Fibroblast of lung (primary cell): ENCODE measurements at regions not wholly inside any gene's neighbourhood (a gene's known extent, or its start where the extent isn't known, plus 50 kb on each side); places are given as distances from the start of the nearest gene placed in this dataset.

Source experiments
- EZH2 ChIP-seq: IDR thresholded peaks from 2 replicates; pipeline ENCODE4 v1.5.1; 2012; ENCODE audit warnings: low read length, control low read depth, mild to moderate bottlenecking; ENCODE audit errors: missing control alignments
- TF ChIP-seq, protein P1 (sequence below), 2 donors: IDR thresholded peaks in 1 of 2; conservative IDR thresholded peaks in 1 of 2; 1 replicate in 1 of 2; 2 replicates in 1 of 2; pipeline ENCODE4 v1.5.1; 2011 to 2012; ENCODE audit warnings: low read length in 2 of 2, control low read depth in 1 of 2, inconsistent platforms in 1 of 2, low read depth in 1 of 2, mild to moderate bottlenecking in 1 of 2

DNA sequence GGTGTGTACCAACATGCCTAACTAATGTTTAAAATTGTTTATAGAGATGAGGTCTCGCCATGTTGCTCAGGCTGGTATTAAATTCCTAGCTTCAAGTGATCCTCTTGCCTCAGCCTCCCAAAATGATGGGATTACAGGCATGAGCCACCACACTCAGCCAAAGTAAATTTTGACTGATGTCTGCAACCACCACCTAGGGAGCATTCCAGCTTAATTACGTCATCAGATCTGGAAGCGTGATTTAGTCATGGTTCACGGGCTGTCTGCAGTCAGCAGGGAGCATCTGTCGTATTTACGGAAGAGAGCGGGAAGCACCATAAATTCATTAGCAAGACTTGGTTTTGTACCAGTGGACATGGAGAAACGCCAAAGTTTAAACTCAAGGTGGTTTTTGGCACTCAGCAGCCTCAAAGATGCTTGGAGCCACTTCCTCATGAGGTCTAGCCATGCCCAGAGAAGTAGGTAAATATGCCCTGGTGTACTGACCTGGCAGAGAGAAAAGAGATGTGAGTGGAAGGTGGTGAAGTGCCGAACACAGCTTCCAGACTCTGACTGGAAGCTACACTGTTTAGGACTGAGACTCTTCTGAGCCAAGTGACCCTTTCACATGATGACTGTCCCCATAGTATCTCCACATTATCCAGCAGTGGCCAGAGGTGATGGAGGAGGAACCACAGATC lies 60.8 kb upstream of the SLC35F3 start:
- TF ChIP-seq, protein P1, sequence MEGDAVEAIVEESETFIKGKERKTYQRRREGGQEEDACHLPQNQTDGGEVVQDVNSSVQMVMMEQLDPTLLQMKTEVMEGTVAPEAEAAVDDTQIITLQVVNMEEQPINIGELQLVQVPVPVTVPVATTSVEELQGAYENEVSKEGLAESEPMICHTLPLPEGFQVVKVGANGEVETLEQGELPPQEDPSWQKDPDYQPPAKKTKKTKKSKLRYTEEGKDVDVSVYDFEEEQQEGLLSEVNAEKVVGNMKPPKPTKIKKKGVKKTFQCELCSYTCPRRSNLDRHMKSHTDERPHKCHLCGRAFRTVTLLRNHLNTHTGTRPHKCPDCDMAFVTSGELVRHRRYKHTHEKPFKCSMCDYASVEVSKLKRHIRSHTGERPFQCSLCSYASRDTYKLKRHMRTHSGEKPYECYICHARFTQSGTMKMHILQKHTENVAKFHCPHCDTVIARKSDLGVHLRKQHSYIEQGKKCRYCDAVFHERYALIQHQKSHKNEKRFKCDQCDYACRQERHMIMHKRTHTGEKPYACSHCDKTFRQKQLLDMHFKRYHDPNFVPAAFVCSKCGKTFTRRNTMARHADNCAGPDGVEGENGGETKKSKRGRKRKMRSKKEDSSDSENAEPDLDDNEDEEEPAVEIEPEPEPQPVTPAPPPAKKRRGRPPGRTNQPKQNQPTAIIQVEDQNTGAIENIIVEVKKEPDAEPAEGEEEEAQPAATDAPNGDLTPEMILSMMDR (conservative IDR thresholded peaks at IDR 0.05 in 1 of 2, IDR thresholded peaks at IDR 0.05 in 1 of 2; ENCODE audit: low read depth in 1 of 2, low read length in 2 of 2): no peak
- TF ChIP-seq EZH2: no peak
